Stimulated activated CD8-positive, alpha-beta memory T cell treated with anti-CD3 and anti-CD28 coated beads, Interleukin-15, amount 100 ng/mL, for 24 hours (primary cell): ENCODE measurements at regions not wholly inside any gene's neighbourhood (a gene's known extent, or its start where the extent isn't known, plus 50 kb on each side); places are given as distances from the start of the nearest gene placed in this dataset.
"Not testable (repeated sequence)": the region's sequence is repeated elsewhere in the genome, so short reads cannot be mapped to it uniquely, and the experiment has no call there.

ENCODE experiments used
- DNase-seq: peaks from one replicate; pipeline ENCODE4 v3.0.0-alpha.2; 2020; ENCODE audit warnings: low read depth

- no peak for DNase-seq
Observed at GRCh38 chr2:111667001-111667400, 217.0 kb downstream of the ANAPC1 start.

DNA sequence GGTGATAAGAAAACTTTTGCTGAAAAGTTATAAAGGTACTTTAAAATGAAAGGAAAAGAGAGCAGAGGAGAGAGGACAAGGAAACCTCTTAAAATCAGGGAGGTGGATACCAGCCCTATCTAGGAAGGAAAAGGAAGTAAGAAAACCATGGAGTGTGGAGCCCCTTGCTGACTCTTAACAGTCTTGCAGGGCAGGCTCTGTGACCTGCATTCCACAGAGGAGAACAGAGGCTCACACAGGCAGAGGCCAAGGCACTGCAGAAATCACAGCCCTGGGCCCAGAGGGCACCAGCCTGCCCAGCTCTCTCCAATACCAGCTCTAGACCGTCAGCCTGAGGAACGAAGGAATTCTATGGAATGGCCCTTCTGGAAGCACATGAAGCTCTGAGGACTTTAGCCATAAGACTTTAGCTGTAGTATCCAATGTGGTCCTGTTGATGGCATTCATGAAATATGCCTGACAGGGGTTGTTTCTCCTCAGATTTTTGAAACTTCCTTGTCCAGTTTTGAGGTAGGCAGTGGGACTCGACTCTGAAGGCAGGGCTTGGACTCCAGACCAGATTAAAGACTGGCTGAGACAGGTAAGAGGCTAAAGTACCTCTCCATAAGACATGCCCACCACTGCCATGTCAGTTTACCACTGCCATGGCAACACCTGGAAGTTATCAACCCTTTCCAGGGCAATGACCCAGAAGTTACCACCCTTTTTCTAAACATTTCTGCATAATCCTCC is 216.3 kb downstream of the ANAPC1 start:
- DNase-seq = no peak

GRCh38 chr2:111668274-111668616 is 215.7 kb downstream of the ANAPC1 start:
- no peak for DNase-seq

GRCh38 chr2:111668741-111669140 is 215.3 kb downstream of the ANAPC1 start:
- no peak for DNase-seq

DNA sequence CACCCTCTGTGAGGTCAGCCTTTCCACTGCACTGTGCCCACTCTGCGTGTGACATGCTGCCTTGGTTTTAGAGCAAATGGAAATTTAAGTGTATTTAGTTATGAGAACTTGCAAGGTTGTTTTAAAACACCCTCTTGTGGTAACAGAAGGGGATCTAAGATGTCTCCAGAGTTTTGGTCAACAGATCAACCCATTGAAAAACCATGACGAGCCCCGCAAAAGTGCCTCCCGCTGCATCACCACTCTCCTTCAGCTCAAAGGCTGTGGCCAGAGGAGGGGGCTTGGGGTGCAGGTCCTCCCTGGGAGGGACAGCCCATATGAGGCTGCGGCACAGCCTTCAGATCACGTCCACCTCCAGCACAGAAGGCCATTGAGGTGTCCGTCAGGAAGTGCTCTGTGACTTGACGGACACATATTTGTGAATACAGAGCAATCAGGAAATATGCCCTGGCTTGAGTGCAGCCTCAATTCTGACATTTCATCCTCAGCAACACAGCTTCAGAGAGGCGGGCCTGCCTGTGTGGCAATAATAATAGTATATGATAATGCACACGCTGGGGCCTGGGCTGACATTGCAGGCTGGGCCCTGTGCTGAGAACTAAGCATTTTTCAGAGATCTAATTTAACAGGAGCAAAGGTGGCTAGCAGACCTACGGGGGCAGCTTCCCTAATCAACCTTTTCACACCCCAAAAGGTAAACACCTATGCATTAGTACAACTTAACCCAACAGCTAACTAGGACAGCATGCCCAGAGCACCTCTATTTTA is 213.9 kb downstream of the ANAPC1 start:
- no peak for DNase-seq

- DNase-seq = no peak
Observed at GRCh38 chr2:111670776-111671175, 213.2 kb downstream of the ANAPC1 start.

DNA sequence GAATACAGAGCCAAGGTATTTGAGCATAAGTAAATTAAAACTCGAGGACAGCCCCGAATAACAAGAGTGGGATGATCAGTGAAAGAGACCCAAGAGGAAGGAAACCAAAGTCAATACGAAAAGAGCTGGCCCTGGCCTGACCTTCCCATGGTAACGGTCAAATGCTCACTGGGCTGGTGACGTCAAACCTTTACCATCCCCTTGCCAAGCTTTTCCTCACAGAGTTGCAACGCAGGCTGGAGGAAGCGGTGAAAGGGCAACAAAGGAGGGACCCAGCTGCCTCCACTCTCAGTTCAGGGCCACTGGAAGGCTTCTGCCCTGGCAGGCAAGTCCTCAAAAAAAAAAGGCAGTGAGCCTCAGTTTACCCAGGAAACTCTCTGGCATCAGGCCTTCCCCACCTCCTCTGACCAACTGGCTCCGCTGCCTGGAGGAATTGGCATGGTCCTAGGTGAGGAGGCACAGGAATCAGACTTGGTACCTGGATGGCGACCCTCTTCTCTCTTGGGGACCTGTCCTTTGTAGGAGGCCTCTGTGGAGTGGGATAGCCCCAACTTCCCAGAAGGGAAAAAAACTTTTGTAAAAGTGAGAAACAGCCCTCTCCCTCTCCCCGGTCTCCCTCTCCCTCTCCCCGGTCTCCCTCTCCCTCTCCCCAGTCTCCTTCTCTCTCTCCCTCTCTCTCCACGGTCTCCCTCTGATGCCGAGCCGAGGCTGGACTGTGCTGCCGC is 212.4 kb downstream of the ANAPC1 start:
- no peak for DNase-seq

GRCh38 chr2:111672641-111673040 is 211.4 kb downstream of the ANAPC1 start:
- not testable (repeated sequence) for DNase-seq

- DNase-seq = no peak
Observed at GRCh38 chr2:111673526-111673925, 210.5 kb downstream of the ANAPC1 start.

- no peak for DNase-seq
Observed at GRCh38 chr2:111675419-111676194, 208.4 kb downstream of the ANAPC1 start.

- no peak for DNase-seq
Observed at GRCh38 chr2:111676291-111676822, 207.6 kb downstream of the ANAPC1 start.

DNA sequence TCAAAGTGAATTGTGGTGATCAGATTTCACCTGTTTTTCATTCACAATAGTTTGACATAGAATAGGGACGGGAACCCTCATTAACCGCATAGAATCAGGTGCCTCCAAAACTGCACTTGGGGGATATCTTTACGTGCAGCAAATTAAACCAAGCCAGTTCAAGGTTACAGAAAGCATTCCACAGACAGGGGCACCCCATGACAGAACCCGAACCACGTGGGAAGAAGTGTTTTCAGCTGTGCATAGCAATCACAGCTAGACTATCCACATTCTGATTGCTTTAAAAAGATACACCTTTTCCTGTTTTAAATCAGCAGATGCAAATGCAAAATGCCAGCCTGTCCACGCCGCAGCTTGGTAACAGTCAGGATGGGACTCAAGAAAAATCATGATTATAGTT is 205.8 kb downstream of the ANAPC1 start:
- no peak for DNase-seq

DNA sequence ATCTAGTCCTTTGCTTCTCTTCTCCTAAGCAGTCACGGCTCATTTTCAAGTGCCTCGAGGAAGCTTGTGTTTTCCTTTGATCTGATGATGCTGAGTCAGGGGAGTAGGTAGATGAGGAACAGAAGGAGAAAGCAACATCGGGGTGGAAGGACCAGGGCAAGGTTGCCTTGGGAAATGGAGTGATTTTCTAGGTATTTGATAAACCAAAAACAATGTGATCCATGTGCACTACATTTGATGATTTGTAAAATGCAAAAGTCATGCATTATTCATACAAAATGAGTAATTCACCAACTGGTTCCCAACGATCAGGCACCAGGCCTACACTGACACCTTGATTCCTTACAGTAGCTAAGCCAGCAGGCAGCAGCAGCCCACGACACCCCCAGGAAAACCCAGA is 205.3 kb downstream of the ANAPC1 start:
- no peak for DNase-seq

- no peak for DNase-seq
Observed at GRCh38 chr2:111679202-111679601, 204.8 kb downstream of the ANAPC1 start.

DNA sequence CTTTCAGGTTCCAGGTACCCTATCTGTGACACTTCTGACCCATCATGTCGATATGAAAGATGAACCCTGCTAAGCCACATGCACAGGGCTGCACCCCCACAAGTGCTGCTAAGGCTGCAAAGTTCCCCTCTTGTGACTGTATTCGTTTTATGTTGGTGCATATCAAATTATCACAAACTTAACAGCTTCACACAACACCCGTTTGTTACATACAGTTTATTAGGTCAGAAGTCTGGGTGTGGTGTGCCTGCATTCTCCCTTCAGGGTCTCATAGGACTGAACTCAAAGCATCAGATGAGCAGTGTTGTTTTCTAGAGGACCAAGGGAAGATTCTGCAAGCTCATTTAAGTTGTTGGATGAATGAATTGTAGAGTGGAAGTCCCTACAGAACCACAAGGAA is 199.4 kb downstream of the ANAPC1 start:
- no peak for DNase-seq

DNA sequence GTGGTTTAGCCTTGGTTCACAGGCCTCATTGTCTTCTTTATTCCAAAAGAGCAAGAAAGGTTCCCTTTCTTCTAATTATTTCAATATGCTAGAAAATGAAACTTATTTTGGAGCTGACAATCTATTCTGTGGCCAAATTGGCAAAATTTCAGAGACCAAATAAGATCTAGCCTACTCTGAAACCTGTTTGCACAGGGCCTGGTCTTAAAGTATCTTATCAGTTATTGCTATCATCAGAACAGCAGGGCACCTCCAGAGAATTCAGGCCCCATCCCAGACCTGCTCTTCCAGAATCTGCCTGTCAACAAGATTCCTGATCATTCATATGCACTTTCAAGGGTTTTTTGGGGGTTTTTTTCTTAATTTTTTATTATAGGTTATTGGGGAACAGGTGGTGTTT is 198.7 kb downstream of the ANAPC1 start:
- no peak for DNase-seq

GRCh38 chr2:111686994-111687393 is 197.0 kb downstream of the ANAPC1 start:
- no peak for DNase-seq

GRCh38 chr2:111687911-111688310 is 196.1 kb downstream of the ANAPC1 start:
- no peak for DNase-seq

- DNase-seq = no peak
Observed at GRCh38 chr2:111688482-111688881, 195.5 kb downstream of the ANAPC1 start.

DNA sequence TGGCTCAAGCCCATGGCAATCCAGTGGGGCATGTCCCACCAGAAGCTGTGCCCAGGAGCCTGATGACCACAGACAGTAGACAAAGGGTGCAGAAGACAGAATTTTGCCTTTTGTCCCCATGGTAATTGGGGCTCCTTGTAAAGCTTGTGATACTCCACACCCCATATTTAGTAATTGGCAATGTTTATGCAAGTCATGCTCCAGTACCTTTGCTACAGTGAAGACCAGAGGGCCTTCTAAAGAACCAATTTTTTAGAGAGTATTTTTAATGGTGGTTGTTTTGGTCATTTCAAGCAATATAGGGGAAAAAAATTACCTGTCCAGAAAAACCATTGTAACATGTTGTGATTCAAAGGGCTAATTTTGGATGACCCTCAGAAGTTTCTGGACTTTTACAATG is 194.8 kb downstream of the ANAPC1 start:
- DNase-seq = no peak

DNA sequence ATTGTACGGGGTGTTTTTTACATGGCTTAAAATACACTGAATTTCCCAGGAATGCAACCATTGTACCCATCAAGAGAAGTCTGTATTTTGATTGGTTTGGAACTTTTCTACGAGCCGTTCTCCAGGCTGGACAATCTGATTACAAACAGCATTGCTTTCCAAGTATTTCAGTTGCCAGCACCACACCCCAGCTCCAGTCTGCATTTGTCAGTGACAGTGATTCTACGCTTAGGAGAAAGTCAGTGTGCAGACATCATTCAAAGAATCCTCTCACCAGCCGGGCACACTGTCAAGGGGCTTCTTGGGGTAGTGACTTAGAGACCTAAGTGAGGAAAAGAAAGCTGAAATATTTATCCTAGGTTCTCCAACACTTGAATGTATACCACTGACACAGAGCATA is 194.1 kb downstream of the ANAPC1 start:
- no peak for DNase-seq
